HG02759 (cell line): ENCODE measurements at regions not wholly inside any gene's neighbourhood (a gene's known extent, or its start where the extent isn't known, plus 50 kb on each side); places are given as distances from the start of the nearest gene placed in this dataset.
"Not testable (repeated sequence)": the region's sequence is repeated elsewhere in the genome, so short reads cannot be mapped to it uniquely, and the experiment has no call there.

Source experiments
- ATAC-seq: cut with Tn5 transposase; IDR thresholded peaks from one replicate; pipeline ENCODE4 v1.9.1; 2021; ENCODE audit warnings: mild to moderate bottlenecking, moderate library complexity; ENCODE audit not compliant: unreplicated experiment

- no peak for ATAC-seq
Measured at GRCh38 chr12:25384038-25384892, 133.5 kb upstream of the KRAS start.

- ATAC-seq = no peak
Measured at GRCh38 chr12:25382311-25383106, 131.8 kb upstream of the KRAS start.

- peak; percentile 84 for ATAC-seq
Measured at GRCh38 chr12:25377469-25378177, 126.9 kb upstream of the KRAS start.

- ATAC-seq = peak; percentile 7
Measured at GRCh38 chr12:25376985-25377384, 126.3 kb upstream of the KRAS start.

- no peak for ATAC-seq
Measured at GRCh38 chr12:25376407-25376806, 125.7 kb upstream of the KRAS start.

GRCh38 chr12:25372969-25373817 lies 122.5 kb upstream of the KRAS start:
- no peak for ATAC-seq

GRCh38 chr12:25372002-25372401 lies 121.3 kb upstream of the KRAS start:
- ATAC-seq = no peak

GRCh38 chr12:25368557-25368956 lies 117.8 kb upstream of the KRAS start:
- ATAC-seq = no peak

GRCh38 chr12:25366122-25366521 lies 115.4 kb upstream of the KRAS start:
- no peak for ATAC-seq

- ATAC-seq = no peak
Measured at GRCh38 chr12:25365340-25365730, 114.6 kb upstream of the KRAS start.

- ATAC-seq = peak; percentile 86
Measured at GRCh38 chr12:25364529-25365339, 114.0 kb upstream of the KRAS start.

- ATAC-seq = no peak
Measured at GRCh38 chr12:25362646-25363045, 111.9 kb upstream of the KRAS start.

- ATAC-seq = no peak
Measured at GRCh38 chr12:25361511-25361910, 110.8 kb upstream of the KRAS start.

- ATAC-seq = no peak
Measured at GRCh38 chr12:25357595-25357994, 106.9 kb upstream of the KRAS start.

- ATAC-seq = not testable (repeated sequence)
Measured at GRCh38 chr12:25352942-25353341, 102.2 kb upstream of the KRAS start.

- peak; percentile 77 for ATAC-seq
Measured at GRCh38 chr12:25352083-25352918, 101.6 kb upstream of the KRAS start.

- no peak for ATAC-seq
Measured at GRCh38 chr12:25348593-25348895, 97.8 kb upstream of the KRAS start.

- ATAC-seq = no peak
Measured at GRCh38 chr12:25347716-25348592, 97.2 kb upstream of the KRAS start.
